Astrocyte of the spinal cord (primary cell): ENCODE measurements at regions not wholly inside any gene's neighbourhood (a gene's known extent, or its start where the extent isn't known, plus 50 kb on each side); places are given as distances from the start of the nearest gene placed in this dataset.

Source experiments
- DNase-seq: peaks from one replicate; pipeline ENCODE4 v3.0.0; 2011; ENCODE audit warnings: low read depth, low spot score
- H3K4me3 ChIP-seq: 2 replicates; pipeline ENCODE4 v1.5.1; 2011; ENCODE audit warnings: low read depth, mild to moderate bottlenecking, low read length, moderate library complexity
- in situ Hi-C: cut with HindIII; loops from 2 replicates; pipeline ENCODE4 v1.10.0; 2017; ENCODE audit warnings: low sequenced_read_pairs
- TF ChIP-seq, protein P1 (sequence below): IDR thresholded peaks from 2 replicates; pipeline ENCODE4 v1.5.1; 2012; ENCODE audit warnings: low read depth, mild to moderate bottlenecking, low read length, inconsistent platforms

DNA sequence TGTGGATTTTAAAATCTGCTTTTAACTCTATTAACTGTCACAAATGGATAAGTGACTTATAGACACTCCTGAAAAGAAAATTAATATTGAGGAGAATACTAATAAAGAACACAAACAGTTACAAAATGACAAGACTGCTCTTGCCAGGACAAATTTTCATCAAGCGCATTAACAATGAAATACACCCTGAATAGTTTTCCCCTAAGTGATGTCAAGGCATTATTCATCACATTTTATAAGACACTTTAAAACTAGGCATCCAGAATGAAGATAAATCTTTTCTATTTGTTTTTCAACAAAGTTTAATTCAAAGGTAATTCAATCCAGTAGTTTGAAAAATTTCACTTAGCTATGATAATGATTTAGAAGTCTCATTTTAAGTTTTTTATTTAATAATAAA is 110.5 kb upstream of the SEC61G start:
- in situ Hi-C loops = no loop called here
- TF ChIP-seq, protein P1, sequence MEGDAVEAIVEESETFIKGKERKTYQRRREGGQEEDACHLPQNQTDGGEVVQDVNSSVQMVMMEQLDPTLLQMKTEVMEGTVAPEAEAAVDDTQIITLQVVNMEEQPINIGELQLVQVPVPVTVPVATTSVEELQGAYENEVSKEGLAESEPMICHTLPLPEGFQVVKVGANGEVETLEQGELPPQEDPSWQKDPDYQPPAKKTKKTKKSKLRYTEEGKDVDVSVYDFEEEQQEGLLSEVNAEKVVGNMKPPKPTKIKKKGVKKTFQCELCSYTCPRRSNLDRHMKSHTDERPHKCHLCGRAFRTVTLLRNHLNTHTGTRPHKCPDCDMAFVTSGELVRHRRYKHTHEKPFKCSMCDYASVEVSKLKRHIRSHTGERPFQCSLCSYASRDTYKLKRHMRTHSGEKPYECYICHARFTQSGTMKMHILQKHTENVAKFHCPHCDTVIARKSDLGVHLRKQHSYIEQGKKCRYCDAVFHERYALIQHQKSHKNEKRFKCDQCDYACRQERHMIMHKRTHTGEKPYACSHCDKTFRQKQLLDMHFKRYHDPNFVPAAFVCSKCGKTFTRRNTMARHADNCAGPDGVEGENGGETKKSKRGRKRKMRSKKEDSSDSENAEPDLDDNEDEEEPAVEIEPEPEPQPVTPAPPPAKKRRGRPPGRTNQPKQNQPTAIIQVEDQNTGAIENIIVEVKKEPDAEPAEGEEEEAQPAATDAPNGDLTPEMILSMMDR = no peak
- DNase-seq = no peak
- H3K4me3 ChIP-seq = no peak overlapping the region

DNA sequence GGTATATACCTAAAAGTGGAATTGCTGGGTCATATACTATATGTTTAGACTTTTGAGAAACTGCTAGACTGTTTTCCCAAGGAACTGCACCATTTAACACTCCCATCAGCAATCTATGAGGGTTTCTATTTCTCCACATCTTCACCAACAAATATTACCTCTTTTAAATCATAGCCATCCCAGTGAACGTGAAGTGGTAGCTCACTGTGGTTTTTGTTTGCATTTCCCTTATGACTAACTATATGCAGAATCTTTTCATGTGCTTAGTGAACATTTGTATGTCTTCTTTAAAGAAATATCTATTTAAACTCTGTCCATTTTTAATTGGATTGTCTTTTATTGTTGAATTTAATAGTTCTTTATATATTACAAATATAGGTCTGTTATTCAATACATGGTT is 115.8 kb upstream of the SEC61G start:
- no peak overlapping the region for H3K4me3 ChIP-seq
- in situ Hi-C loops = no loop called here
- TF ChIP-seq, protein P1 = no peak
- no peak for DNase-seq

DNA sequence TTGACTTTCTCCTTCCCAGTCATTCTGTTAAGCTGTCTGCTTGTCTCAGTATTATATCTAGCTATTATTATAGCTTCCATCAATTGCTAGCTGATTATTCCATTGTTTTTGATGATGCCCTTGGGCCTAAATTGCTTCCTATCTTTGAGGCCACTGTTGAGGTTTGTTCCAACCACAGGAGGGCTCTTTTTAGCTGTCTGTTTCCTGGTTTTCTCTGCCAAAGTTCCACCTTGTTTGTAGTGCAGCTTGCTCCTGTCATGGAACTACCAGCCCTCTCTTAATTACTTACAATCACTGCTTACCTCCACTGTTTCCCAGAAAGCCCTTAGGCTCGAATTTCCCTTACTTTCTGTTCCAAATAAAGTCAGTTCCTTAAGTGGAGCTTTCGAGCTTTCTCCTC is 118.7 kb upstream of the SEC61G start:
- no peak overlapping the region for H3K4me3 ChIP-seq
- in situ Hi-C loops = no loop called here

DNA sequence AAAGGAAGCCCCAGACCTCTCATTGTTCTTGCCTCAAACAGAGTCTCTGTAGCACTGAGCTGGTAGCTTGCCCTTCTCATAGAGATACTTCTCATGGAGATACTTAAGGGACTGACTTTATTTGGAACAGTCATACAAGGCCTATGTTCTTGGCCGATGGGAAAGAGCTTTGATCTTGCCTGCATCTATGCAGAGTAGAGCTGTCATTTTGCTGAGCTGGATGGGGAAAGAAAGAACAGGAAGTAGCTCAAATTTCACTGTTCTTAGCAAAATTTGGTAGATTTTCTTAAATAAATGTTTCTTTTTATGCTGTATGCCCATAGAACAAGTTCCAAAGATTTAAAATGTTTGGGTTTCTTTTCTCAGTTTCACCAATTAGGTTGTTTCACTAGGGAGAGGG is 119.3 kb upstream of the SEC61G start:
- TF ChIP-seq, protein P1 = no peak
- peak; percentile 35 for DNase-seq
- in situ Hi-C loops = no loop called here
- no peak overlapping the region for H3K4me3 ChIP-seq

More for the DNA sequence above, 118.7 kb upstream of the SEC61G start:
- TF ChIP-seq, protein P1 = no peak
- DNase-seq = no peak

DNA sequence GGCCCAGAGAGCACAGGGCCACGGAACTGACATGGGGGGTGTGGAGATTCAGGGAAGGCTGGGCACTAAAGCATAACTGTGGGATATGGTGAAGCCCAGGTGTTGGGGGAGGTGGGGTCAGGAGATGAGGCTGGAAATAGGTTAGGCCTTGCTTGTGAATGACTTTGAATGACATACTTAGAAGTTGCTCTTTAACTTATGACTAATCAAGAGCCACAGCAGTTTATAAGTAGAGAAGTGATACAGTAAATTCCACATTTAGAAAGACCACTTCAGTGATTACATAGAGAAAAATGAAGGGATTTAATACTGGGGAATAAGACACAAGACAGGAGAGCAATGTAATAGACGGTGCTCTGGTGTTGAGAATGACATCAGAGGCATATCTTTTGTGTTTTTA is 120.8 kb upstream of the SEC61G start:
- H3K4me3 ChIP-seq = no peak overlapping the region
- no peak for DNase-seq
- in situ Hi-C loops = no loop called here
- TF ChIP-seq, protein P1 = no peak

DNA sequence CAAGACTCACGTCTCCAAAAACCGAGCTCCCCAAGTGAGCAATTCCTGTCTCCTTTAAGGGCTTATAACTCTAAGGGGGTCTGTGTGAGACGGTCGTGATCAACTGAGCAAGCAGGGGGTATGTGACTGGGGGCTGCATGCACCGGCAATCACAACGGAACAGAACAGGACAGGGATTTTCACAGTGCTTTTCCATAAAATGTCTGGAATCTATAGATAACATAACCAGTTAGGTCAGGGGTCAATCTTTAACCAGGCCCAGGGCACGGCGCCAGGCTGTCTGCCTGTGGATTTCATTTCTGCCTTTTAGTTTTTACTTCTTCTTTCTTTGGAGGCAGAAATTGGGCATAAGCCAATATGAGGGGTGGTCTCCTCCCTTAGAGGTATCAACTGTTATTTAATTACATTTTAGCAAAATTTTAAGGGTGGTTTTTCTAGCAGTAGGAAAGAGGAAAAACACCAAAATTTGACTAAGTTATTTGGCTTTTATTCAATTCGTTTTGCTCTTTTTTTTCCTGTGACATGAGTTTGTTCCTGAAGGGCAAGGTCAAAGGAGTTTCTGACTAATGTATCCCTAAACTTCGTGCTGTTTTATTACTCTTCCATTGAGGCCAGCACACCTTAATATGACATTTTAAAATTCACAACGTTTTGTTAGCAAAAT is 121.4 kb upstream of the SEC61G start:
- in situ Hi-C loops = no loop called here
- TF ChIP-seq, protein P1 = no peak
- H3K4me3 ChIP-seq = no peak overlapping the region
- DNase-seq = no peak
